NCI-H524 treated with DMSO at 0.1 percent for 48 hours (cell line): ENCODE measurements at regions not wholly inside any gene's neighbourhood (a gene's known extent, or its start where the extent isn't known, plus 50 kb on each side); places are given as distances from the start of the nearest gene placed in this dataset.

ENCODE experiments used
- DNase-seq: peaks from one replicate; lab custom pipeline; 2025; lab: John Stamatoyannopoulos, UW

- DNase-seq = no peak
Observed at GRCh38 chr13:32861304-32861703, 154.9 kb upstream of the KL start.

GRCh38 chr13:32863596-32863995 lies 152.6 kb upstream of the KL start:
- DNase-seq = no peak

GRCh38 chr13:32866921-32867320 lies 149.3 kb upstream of the KL start:
- no peak for DNase-seq

- no peak for DNase-seq
Observed at GRCh38 chr13:32877491-32877890, 138.7 kb upstream of the KL start.

DNA sequence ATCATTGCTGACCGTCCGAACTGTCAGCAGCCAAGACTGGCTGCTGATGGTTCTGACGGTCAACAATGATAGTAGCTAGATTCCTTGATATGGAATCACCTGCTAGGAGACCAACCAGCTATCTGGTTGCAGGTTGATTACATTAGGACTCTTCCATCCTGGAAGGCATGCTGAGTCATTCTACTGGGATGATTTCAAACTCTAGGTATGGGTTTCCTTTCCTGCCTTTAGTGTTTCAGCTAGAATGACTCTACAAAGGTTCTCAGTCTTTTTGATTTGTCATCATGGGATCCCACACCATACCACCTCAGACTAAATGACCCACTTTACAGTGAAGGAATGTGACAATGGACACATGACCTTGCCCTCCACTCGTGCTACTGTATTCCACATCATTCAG lies 138.1 kb upstream of the KL start:
- no peak for DNase-seq

DNA sequence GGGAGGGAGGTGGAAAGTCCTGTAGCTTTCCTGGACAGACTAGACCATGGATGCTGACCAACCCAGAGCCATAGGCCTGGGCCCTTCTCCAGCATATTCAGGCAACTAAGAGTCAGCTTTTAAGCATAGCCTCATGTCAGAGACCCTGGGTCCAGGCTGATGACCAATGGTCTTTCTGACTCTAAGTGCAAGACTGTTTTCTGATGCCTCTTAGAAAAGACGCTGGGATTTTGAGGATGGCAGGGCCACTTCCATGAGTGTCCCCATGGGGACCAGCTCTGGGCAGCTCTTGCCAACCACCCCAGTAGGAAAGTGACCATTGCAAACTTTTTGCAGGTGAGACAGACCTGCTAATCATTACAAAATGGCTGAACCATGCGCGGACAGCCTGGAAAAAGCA lies 135.6 kb upstream of the KL start:
- DNase-seq = no peak

DNA sequence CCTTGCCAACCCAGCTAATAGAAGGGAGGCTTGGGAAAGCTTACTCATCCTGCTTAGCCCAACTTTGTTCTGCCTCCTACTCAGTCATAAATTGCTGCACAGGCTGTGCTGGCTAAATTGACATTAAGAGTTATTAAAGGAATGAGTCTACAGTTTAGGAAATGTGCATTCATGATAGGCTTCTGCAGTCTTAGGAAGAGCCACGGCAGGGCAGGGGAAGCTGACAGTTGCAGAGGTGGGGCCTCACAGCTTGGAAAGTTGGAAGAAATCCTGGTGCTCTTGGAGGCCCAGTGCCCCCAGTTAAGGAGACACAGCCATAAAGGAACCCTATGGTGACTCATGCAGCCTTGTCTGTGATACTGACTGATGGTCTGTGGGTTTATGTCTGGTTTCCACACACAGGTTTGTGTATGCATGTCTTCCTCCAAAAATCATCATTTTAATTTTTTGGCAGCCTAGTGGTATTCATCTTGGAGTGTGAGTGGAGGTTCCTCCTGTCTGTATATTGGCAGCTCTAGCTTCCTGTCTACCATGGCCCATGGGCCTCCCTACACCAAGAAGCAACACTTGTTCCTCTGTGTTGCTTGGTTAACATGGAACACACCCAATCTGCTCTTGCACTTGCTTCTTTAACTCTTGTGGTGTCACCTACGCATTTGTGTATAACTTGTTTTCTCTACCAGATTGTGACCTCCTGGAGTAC lies 135.0 kb upstream of the KL start:
- DNase-seq = no peak

DNA sequence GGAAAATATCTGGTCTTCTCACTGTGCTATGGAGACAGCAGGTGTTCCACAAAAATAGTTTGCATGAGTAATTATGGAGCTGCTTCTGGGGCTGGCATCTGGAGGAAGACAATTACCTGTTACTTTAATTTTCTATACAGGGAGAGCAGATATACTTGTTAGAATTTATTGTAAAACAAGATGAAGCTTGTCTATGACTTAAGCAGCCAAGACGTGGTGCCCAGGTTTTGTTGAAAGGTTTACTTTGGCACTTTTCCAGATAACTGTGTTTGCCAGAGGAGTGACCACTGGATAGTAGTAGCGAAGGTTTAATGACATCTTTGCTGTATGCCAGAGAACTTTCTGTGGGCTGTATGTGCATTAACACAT lies 134.5 kb upstream of the KL start:
- no peak for DNase-seq

GRCh38 chr13:32882691-32883090 lies 133.5 kb upstream of the KL start:
- no peak for DNase-seq

GRCh38 chr13:32883474-32883873 lies 132.7 kb upstream of the KL start:
- DNase-seq = peak; percentile 48

DNA sequence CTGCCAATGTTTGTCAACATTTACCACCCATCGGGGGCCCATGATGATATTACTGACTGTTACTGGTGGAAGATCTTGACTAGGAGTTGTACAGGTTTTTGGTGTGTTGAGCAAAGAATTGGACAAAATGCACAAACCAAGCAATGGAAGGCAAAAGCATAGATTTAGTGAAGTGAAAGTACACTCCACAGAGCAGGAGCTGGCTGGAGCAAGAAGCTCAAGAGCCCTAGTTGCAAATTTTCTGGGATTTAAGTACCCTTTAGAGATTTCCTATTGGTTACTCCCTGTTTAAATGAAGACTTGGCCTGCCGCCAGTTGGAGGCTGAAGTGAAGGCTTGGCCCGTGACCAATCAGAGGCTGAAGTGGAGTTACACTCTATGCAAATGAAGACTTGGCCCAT lies 128.6 kb upstream of the KL start:
- DNase-seq = no peak

DNA sequence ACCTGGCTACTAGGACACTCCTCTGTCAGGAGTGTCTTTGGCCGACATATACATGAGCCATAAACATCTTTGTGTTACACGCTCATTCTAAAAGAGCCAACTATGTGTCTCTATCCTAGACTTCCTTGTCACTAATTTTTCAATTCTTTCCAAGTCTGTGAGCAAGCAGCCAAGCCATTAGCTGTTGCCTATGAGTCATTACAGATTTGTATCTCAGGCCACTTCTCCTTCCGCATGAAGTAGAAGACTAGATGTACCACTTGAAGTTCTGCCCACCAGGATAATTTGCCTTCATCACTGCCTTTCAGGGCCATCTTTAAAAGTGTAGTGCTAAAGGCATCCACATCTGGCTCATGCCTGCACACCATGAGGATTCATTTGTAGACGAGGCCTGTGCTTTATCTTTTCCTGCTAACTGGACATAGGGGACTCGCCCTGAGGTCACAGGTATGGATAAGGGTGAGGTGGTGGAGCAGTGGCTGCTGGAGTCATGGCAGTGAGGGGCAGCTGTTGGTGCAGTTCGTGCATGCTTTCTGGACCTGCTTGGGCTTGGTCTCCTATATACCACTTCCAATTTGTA lies 126.1 kb upstream of the KL start:
- no peak for DNase-seq

DNA sequence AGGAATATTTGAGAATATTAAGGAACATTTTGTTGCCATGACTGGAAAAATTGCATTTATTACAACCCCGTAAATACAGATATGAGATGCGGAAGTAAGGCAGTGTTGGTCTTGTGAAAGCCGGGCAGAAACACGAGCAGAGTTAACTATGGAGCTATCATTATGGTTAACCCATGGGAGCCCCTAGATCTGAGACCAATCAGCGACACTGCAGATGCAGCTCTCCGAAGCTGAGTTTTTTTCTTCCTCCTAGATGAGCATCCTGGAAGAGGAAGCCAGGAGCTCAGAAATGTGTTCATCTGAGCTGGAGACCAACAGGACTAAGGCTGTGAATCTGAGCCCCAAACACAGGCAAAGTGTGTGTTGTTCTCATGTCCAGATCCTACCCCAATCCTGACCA lies 123.0 kb upstream of the KL start:
- DNase-seq = no peak

- no peak for DNase-seq
Observed at GRCh38 chr13:32894589-32895001, 121.6 kb upstream of the KL start.

DNA sequence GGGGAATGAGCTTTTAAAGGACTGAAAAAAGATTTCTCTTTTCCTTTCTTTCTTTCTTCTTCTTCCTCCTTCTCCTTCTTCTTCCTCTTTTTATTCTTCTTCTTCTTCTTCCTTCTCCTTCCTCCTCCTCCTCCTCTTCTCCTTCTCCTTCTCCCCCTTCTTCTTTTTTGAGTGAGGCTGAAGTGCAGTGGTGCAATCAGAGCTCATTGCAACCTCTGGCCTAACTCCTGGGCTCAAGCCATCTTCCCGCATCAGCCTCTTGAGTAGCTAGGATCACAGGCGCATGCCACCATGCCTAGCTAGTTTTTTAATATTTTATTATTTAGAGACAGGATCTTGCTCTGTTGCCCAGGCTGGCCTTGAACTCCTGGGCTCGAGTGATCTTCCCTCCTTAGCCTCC lies 120.9 kb upstream of the KL start:
- DNase-seq = no peak

- DNase-seq = no peak
Observed at GRCh38 chr13:32897296-32897695, 118.9 kb upstream of the KL start.

GRCh38 chr13:32902029-32902780 lies 114.0 kb upstream of the KL start:
- DNase-seq = no peak

GRCh38 chr13:32902874-32903273 lies 113.3 kb upstream of the KL start:
- DNase-seq = no peak

GRCh38 chr13:32903720-32904119 lies 112.5 kb upstream of the KL start:
- no peak for DNase-seq

- no peak for DNase-seq
Observed at GRCh38 chr13:32904266-32904665, 112.0 kb upstream of the KL start.

DNA sequence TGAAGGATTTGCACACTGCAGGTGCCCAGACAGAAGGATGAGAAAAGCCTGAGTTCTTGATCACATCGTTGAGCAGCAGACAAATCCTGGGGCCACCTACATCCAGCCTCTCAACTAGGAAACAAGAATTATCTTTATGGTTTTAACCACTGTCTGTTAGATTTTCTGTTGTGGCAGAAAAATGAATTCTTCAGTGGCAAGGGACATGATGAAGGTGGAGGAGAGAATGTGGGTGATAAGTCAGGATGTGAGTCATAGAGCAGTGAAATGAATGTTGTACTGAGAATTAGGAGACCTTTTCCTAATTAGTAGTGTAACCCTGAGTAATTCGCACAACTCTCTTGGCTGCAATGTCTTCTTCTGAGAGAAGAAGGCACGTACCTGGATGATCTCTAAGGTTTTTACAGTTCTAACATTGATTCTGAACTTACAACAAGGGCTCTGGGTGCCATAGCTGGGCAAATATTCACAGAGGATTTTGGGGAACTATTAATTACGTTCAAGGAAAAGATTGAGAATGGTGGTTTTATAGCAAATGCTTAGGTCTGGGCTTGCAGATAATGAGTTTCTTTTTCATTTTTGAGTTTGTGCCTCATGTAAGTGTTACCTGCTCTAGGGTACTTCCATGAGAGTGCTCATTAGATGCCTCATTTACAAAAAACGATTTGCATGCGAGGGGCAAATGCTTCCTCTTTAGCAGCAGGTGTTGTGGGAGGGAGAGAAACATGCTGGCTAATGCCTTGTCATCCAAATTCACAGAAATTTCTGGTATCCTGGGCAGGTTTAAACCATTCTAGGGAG lies 111.0 kb upstream of the KL start:
- DNase-seq = no peak

DNA sequence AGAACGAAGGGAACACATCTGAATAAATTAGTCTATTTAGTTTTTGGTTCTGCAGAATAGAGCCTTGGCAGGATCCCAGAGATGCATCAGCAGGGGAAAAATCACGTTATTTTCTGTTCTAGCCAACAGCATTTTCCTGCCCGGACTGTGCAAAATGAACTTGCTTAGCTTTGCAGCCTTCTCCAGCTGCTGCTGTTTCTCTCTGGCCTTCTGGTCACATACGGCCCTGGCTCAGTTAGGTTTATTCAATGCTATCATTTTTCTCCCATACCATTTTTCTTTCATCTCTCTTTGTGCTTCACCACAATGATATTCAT lies 110.4 kb upstream of the KL start:
- no peak for DNase-seq

DNA sequence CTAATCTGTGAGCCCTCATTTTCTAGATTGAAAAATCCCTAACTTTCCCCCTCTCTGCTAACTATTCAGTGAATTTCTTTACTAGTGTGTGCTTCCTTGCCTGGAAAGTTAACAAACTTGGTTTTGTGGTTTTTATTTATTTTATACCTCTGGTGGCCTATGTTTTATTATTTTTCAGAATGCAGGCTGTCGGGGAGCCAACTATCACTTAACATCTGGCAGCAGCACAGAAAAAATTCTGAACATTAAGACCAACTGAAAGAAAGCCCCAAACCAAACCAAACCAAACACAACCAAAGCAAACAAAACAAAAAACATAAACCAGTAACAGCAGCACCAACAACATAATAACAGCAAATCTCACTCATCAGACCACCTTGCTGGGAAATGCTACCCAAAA lies 109.0 kb upstream of the KL start:
- DNase-seq = no peak
